ENCODE measurements at regions not wholly inside any gene's neighbourhood (a gene's known extent, or its start where the extent isn't known, plus 50 kb on each side); places are given as distances from the start of the nearest gene placed in this dataset.

- TF ChIP-seq POLR2AphosphoS5 (IDR thresholded peaks at IDR 0.05; ENCODE audit: low read depth, low read length) = no peak
- TF ChIP-seq POLR2A (IDR thresholded peaks at IDR 0.05; ENCODE audit: low read depth, low read length) = no peak
These were observed 372.8 kb downstream of the TOX3 start for GRCh38 chr16:52174168-52174567.

Measured in GM12892 (cell line).